Breast epithelium (tissue), 3 donors: ENCODE measurements at regions not wholly inside any gene's neighbourhood (a gene's known extent, or its start where the extent isn't known, plus 50 kb on each side); places are given as distances from the start of the nearest gene placed in this dataset.

Source experiments
- POLR2AphosphoS5 ChIP-seq, 3 donors: sonication (generic); formaldehyde crosslinking; IDR thresholded peaks; one replicate each; pipeline ENCODE4 v1.6.1; 2017; ENCODE audit warnings: antibody characterized with exemption in 3 of 3
- TF ChIP-seq, protein P1 (sequence below), 3 donors: fragments of 450-650 bp; IDR thresholded peaks; one replicate each; pipeline ENCODE4 v1.5.1; 2016 to 2017; ENCODE audit warnings: antibody characterized with exemption in 3 of 3, mild to moderate bottlenecking in 3 of 3, moderate library complexity in 3 of 3

DNA sequence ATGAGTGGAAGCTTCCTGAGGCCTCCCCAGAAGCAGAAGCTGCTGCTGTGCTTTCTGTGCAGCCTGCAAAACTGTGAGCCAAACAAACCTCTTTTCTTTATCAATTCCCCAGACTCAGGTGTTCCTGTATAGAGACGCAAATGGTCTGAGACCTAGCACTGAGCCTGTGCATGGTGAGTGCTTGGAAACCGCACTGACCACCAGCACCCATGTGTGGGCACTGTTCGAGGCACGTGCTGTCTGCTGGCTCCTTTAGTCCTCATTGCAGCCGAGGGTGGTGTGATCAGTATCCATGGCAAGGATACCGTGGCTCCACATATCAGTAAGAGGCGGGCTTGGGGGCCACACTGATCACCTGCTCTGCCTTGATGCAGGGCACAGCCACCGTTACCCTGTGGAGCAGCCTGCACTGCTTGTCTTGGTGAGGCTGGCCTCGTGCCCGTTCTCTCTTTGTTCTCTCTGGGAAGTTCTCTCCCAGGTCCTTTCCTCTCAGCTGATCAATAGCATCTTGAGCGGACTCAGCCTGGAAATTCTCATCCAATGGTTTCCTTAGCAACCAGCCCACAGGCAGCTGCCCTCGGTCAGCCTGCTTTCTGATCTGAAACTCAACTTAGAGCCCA lies 101.0 kb downstream of the PLXNA1 start:
- no peak for TF ChIP-seq POLR2AphosphoS5 (IDR thresholded peaks at IDR 0.05)
- TF ChIP-seq, protein P1, sequence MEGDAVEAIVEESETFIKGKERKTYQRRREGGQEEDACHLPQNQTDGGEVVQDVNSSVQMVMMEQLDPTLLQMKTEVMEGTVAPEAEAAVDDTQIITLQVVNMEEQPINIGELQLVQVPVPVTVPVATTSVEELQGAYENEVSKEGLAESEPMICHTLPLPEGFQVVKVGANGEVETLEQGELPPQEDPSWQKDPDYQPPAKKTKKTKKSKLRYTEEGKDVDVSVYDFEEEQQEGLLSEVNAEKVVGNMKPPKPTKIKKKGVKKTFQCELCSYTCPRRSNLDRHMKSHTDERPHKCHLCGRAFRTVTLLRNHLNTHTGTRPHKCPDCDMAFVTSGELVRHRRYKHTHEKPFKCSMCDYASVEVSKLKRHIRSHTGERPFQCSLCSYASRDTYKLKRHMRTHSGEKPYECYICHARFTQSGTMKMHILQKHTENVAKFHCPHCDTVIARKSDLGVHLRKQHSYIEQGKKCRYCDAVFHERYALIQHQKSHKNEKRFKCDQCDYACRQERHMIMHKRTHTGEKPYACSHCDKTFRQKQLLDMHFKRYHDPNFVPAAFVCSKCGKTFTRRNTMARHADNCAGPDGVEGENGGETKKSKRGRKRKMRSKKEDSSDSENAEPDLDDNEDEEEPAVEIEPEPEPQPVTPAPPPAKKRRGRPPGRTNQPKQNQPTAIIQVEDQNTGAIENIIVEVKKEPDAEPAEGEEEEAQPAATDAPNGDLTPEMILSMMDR (IDR thresholded peaks at IDR 0.05) = no peak
